ENCODE measurements at regions not wholly inside any gene's neighbourhood (a gene's known extent, or its start where the extent isn't known, plus 50 kb on each side); places are given as distances from the start of the nearest gene placed in this dataset.
A peak's percentile ranks its signal among the peaks of the same experiment; 100 is the strongest.

DNA sequence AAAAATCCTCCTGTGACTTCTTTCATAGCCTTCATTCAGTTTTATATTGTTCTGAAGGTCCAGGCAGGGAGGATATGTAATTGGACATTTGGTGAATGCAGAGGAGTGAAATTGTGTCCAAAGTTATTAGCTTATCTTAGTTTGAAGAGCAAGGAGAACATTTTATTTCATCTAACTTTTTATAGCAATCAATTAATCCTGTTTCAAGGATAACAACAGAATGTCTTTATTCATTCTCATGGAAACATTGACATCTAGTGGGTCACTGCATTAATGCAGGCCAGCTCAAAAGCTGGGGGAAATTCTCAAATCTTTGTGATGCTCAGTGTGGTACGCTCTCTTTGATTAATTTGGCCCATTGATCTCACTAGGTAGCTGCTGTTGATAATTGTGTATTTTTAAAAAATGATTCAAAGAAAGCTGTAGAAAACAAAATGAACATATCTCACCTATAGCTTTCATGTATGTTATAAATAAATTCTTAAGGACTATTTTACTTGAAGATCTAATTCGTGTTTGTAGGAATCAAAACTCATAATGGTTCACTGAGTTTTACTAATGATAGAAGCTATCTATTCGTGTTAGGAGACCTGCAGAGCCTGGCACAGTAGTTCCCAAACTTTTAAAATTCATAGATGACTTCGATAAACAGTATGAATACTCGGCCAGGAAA lies 150.8 kb upstream of the KCNMB2 start:
- TF ChIP-seq, protein P1, sequence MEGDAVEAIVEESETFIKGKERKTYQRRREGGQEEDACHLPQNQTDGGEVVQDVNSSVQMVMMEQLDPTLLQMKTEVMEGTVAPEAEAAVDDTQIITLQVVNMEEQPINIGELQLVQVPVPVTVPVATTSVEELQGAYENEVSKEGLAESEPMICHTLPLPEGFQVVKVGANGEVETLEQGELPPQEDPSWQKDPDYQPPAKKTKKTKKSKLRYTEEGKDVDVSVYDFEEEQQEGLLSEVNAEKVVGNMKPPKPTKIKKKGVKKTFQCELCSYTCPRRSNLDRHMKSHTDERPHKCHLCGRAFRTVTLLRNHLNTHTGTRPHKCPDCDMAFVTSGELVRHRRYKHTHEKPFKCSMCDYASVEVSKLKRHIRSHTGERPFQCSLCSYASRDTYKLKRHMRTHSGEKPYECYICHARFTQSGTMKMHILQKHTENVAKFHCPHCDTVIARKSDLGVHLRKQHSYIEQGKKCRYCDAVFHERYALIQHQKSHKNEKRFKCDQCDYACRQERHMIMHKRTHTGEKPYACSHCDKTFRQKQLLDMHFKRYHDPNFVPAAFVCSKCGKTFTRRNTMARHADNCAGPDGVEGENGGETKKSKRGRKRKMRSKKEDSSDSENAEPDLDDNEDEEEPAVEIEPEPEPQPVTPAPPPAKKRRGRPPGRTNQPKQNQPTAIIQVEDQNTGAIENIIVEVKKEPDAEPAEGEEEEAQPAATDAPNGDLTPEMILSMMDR (IDR thresholded peaks at IDR 0.05; ENCODE audit: insufficient read depth, low read depth, low read length): peak; percentile 89
- peak; percentile 61 for DNase-seq (ENCODE audit: low read depth)
- no peak overlapping the region for H3K4me3 ChIP-seq (ENCODE audit: low read depth, low read length)

DNA sequence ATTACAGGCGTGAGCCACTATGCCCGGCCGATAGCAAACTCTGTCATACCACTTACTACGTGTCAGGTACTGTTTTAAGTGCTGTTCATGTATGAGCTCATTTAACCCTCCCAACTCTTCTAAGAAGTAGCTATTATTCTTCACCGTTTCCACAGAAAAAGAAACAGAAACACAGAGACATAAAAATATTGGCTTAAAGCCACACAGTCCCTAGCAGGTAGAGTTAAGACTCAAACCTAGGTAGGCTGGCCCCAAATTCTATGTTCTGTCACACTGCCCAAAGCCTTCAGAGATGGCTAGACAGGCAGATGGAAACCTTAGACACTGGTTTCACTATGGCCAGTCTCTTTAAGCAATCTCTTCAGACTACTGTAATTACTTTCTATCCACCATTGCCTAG lies 149.8 kb upstream of the KCNMB2 start:
- H3K4me3 ChIP-seq (ENCODE audit: low read depth, low read length): no peak overlapping the region
- no peak for DNase-seq (ENCODE audit: low read depth)
- TF ChIP-seq, protein P1 (IDR thresholded peaks at IDR 0.05; ENCODE audit: insufficient read depth, low read depth, low read length): no peak

DNA sequence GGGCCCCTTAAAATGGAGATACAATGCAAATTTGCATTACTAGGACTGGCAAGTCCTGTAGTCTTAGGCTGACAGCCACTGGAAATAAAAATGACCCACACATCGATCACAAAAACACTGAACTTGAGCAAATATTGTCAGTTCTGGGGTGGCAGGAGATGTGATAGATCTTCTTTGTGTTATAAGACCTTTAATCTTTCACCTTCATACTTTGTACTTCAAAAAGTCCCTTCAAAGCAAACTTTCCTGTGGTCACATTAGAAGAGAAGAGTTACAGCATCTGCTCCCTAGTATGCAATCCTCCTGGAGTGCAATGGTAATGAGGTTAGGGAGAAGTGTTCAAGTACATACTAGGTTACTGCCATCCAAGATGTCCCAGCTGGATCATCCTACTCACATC lies 149.4 kb upstream of the KCNMB2 start:
- TF ChIP-seq, protein P1 (IDR thresholded peaks at IDR 0.05; ENCODE audit: insufficient read depth, low read depth, low read length): no peak
- DNase-seq (ENCODE audit: low read depth): no peak

DNA sequence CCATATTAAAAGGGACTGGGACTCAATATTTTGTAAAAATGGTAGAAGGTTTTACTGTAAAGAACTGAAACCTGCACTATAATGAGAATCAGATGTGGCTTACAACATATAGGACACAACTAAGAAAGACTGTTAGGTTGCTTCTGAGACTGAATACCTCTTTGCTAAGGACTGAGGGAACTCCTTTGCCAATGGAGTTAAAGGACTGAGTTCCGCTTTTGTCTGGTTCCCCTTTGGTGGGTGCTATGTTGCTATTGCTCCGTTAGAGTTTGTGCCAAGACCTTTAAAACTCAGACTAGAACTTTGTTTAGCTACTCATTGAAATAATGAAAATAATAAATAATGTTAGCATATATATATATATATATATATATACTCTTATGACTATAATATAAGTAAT lies 147.8 kb upstream of the KCNMB2 start:
- no peak for DNase-seq (ENCODE audit: low read depth)
- H3K4me3 ChIP-seq (ENCODE audit: low read depth, low read length): no peak overlapping the region
- TF ChIP-seq, protein P1 (IDR thresholded peaks at IDR 0.05; ENCODE audit: insufficient read depth, low read depth, low read length): no peak

More for the DNA sequence above, 149.4 kb upstream of the KCNMB2 start:
- no peak overlapping the region for H3K4me3 ChIP-seq (ENCODE audit: low read depth, low read length)

DNA sequence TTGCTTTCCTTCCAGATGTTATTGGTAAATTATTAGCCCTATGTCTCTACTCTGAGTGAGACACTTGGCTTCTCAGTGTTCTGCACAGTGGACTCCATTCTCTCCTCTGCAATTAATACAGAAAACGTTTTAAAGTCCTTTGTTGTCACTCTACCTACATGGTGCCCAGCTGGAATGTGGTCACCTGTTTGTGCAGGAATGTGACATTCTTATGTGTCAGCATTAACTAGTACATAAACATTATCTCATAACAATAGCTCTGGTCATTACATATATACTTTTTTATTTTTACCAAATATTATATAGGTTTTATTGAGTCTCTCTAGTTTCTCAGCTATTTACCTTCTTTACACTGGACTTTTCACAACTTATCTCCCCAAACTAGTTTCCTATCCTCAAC lies 147.0 kb upstream of the KCNMB2 start:
- no peak for DNase-seq (ENCODE audit: low read depth)
- TF ChIP-seq, protein P1 (IDR thresholded peaks at IDR 0.05; ENCODE audit: insufficient read depth, low read depth, low read length): no peak
- H3K4me3 ChIP-seq (ENCODE audit: low read depth, low read length): no peak overlapping the region

DNA sequence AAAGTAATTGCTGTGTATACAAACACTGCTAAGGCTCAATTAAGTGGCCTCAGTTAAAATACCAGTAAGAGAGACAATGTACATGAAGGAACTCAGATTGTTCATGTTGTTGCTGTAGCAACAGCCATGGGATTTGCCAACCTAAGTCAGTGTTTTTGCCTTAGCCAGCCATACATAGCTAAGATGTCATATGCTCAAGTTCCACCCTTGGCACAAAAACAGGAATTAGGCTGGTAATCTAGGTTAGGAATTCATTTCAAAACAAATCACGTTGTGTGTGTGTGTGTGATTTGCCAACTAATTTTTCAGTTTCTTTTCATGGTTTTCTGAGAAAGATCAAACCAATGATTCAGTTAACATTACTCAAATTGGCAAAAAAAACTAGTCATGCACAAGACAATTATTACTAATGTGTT lies 143.7 kb upstream of the KCNMB2 start:
- TF ChIP-seq, protein P1 (IDR thresholded peaks at IDR 0.05; ENCODE audit: insufficient read depth, low read depth, low read length): no peak
- peak; percentile 35 for DNase-seq (ENCODE audit: low read depth)
- H3K4me3 ChIP-seq (ENCODE audit: low read depth, low read length): no peak overlapping the region

DNA sequence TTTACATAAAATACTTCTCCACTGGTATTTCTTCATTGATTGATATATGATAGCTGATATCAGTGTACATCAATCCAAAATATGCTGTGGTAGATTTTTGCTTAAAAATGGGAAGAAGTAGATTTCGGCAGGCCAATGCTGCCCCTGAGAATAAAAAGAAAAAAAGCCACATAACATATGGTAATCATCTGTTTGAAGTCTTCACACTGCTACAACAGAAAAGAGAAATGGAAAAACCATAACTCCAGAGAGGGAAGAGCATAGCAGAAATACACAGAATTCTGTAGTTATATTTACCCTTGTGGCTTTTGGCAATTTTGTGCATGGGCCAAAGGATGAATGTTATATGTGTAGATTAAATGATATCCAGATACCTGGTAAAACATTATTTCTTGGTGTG lies 143.1 kb upstream of the KCNMB2 start:
- no peak overlapping the region for H3K4me3 ChIP-seq (ENCODE audit: low read depth, low read length)
- peak; percentile 14 for DNase-seq (ENCODE audit: low read depth)
- TF ChIP-seq, protein P1 (IDR thresholded peaks at IDR 0.05; ENCODE audit: insufficient read depth, low read depth, low read length): no peak
